GM18511 (cell line): ENCODE measurements at regions not wholly inside any gene's neighbourhood (a gene's known extent, or its start where the extent isn't known, plus 50 kb on each side); places are given as distances from the start of the nearest gene placed in this dataset.

Experiments
- ATAC-seq: cut with Tn5 transposase; IDR thresholded peaks from one replicate; pipeline ENCODE4 v1.9.1; 2021; ENCODE audit warnings: mild to moderate bottlenecking, moderate library complexity; ENCODE audit not compliant: unreplicated experiment

- no peak for ATAC-seq
Measured at GRCh38 chr4:96093563-96093962, 253.7 kb downstream of the PDHA2 start.

- no peak for ATAC-seq
Measured at GRCh38 chr4:96094183-96094582, 254.3 kb downstream of the PDHA2 start.

GRCh38 chr4:96097040-96097607 is 257.2 kb downstream of the PDHA2 start:
- no peak for ATAC-seq

GRCh38 chr4:96097693-96098092 is 257.8 kb downstream of the PDHA2 start:
- ATAC-seq, result no peak

- no peak for ATAC-seq
Measured at GRCh38 chr4:96099031-96099430, 259.1 kb downstream of the PDHA2 start.

- ATAC-seq, result no peak
Measured at GRCh38 chr4:96102541-96103026, 262.7 kb downstream of the PDHA2 start.

- no peak for ATAC-seq
Measured at GRCh38 chr4:96103086-96103485, 263.2 kb downstream of the PDHA2 start.

- ATAC-seq, result no peak
Measured at GRCh38 chr4:96108146-96108545, 268.3 kb downstream of the PDHA2 start.

GRCh38 chr4:96112631-96113030 is 272.7 kb downstream of the PDHA2 start:
- no peak for ATAC-seq

GRCh38 chr4:96120206-96120605 is 280.3 kb downstream of the PDHA2 start:
- ATAC-seq, result no peak

- no peak for ATAC-seq
Measured at GRCh38 chr4:96126227-96126626, 286.3 kb downstream of the PDHA2 start.

GRCh38 chr4:96131186-96131585 is 291.3 kb downstream of the PDHA2 start:
- no peak for ATAC-seq

GRCh38 chr4:96134806-96135205 is 294.9 kb downstream of the PDHA2 start:
- ATAC-seq, result no peak

GRCh38 chr4:96136056-96136455 is 296.2 kb downstream of the PDHA2 start:
- no peak for ATAC-seq

GRCh38 chr4:96139251-96139929 is 299.5 kb downstream of the PDHA2 start:
- ATAC-seq, result no peak

- ATAC-seq, result no peak
Measured at GRCh38 chr4:96145601-96146000, 305.7 kb downstream of the PDHA2 start.

GRCh38 chr4:96146686-96147085 is 306.8 kb downstream of the PDHA2 start:
- ATAC-seq, result no peak

- ATAC-seq, result no peak
Measured at GRCh38 chr4:96149894-96150293, 310.0 kb downstream of the PDHA2 start.

GRCh38 chr4:96150466-96150865 is 310.6 kb downstream of the PDHA2 start:
- ATAC-seq, result no peak

GRCh38 chr4:96152824-96153223 is 312.9 kb downstream of the PDHA2 start:
- ATAC-seq, result no peak

GRCh38 chr4:96154676-96155075 is 314.8 kb downstream of the PDHA2 start:
- no peak for ATAC-seq

- no peak for ATAC-seq
Measured at GRCh38 chr4:96162636-96163035, 322.7 kb downstream of the PDHA2 start.
